IPS DF 6.9 (cell line): ENCODE measurements at regions not wholly inside any gene's neighbourhood (a gene's known extent, or its start where the extent isn't known, plus 50 kb on each side); places are given as distances from the start of the nearest gene placed in this dataset.

ENCODE experiments used
- DNase-seq: peaks from one replicate; pipeline ENCODE4 v3.0.0-alpha.2; 2013; ENCODE audit warnings: low read depth, low spot score
- H3K27ac ChIP-seq: one replicate; pipeline ENCODE4 v1.5.1; 2013; ENCODE audit warnings: low read length, control low read depth
- H3K27me3 ChIP-seq: 2 replicates; pipeline ENCODE4 v1.6.1; 2013; ENCODE audit warnings: mild to moderate bottlenecking, low read length; ENCODE audit not compliant: control insufficient read depth, insufficient read depth
- H3K36me3 ChIP-seq: 2 replicates; pipeline ENCODE4 v1.6.1; 2013; ENCODE audit warnings: low read length; ENCODE audit not compliant: control insufficient read depth, insufficient read depth
- H3K4me1 ChIP-seq: 2 replicates; pipeline ENCODE4 v1.6.1; 2013; ENCODE audit warnings: low read length; ENCODE audit not compliant: control insufficient read depth, insufficient read depth
- H3K4me3 ChIP-seq: 2 replicates; pipeline ENCODE4 v1.5.1; 2013; ENCODE audit warnings: mild to moderate bottlenecking, low read length
- H3K9me3 ChIP-seq: 2 replicates; pipeline ENCODE4 v1.6.1; 2013; ENCODE audit warnings: low read length, inconsistent platforms; ENCODE audit not compliant: control insufficient read depth, insufficient read depth
- WGBS: extraction: QIAGEN DNeasy Blood & Tissue Kit; methylation state at CpG from one replicate; pipeline ENCODE4 v1.1.7; 2013; ENCODE audit warnings: mixed read lengths, missing lambda C conversion rate; ENCODE audit not compliant: insufficient read length, insufficient coverage; 5-methylcytosine and 5-hydroxymethylcytosine counted together

DNA sequence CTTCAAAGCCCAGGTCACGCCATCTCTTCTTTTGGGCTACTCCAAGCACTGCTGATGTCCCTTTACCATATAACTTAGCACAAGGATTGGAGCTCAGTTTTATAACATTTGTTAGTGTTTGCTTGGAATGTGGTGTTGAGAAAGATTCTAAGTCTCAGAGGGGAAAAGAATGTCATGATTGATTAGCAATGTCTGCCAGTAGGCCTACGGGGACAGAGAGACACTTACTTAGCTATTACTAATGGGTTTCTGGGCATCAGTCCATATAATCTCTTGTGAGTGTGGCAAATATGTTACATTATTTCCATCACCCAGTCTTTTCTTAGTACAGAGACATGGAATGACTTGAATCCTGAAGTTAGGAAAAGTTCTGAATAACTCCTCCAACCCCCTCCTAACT lies 75.4 kb upstream of the FSHB start:
- H3K4me1 ChIP-seq = no peaks in the 10 kb centered on the region
- H3K4me3 ChIP-seq = no peak overlapping the region
- no peaks in the 10 kb centered on the region for H3K27me3 ChIP-seq
- no peak overlapping the region for H3K27ac ChIP-seq
- no peak for DNase-seq
- no peaks in the 10 kb centered on the region for H3K36me3 ChIP-seq
- no CpG with 5 or more reads among the region's 2 CpGs for WGBS
- no peaks in the 10 kb centered on the region for H3K9me3 ChIP-seq

DNA sequence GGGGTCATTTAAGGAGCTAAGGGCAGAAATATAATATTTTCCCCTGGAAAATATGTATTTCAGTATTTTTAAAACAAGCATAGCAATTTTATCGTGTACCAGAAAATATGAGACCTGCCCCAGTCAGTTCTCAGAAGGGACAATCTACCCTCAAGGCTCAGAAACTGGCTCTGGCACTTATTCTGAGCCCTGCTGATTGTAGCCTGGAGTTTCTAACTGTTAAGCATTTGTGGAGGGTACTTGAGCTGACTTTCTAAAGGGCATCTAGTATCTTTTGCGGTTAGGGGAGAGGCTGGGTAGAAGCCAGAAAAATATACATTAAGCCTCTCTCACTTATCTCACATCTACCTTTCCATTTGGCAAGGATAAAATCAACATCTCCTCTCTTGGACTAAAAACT lies 71.3 kb upstream of the FSHB start:
- DNase-seq = no peak
- H3K27ac ChIP-seq = no peak overlapping the region
- WGBS = no CpG with 5 or more reads among the region's 2 CpGs
- H3K36me3 ChIP-seq = no peaks in the 10 kb centered on the region
- H3K4me3 ChIP-seq = no peak overlapping the region
- no peaks in the 10 kb centered on the region for H3K27me3 ChIP-seq
- H3K9me3 ChIP-seq = no peaks in the 10 kb centered on the region
- no peaks in the 10 kb centered on the region for H3K4me1 ChIP-seq

GRCh38 chr11:30165652-30166051 lies 65.2 kb upstream of the FSHB start:
- Histone ChIP-seq H3K4me1 (no peaks in the 10 kb centered on the region), H3K9me3 (no peaks in the 10 kb centered on the region), H3K27ac (no peak overlapping the region), H3K4me3 (no peak overlapping the region), H3K36me3 (no peaks in the 10 kb centered on the region), H3K27me3 (no peaks in the 10 kb centered on the region)
- no CpG with 5 or more reads among the region's 3 CpGs for WGBS
- no peak for DNase-seq

- WGBS = no CpG with 5 or more reads among the region's 2 CpGs
These were observed 59.2 kb upstream of the FSHB start for GRCh38 chr11:30171661-30172060.

GRCh38 chr11:30172158-30172557 lies 58.7 kb upstream of the FSHB start:
- Histone ChIP-seq H3K27ac (no peak overlapping the region), H3K4me3 (no peak overlapping the region), H3K9me3 (no peaks in the 10 kb centered on the region), H3K27me3 (no peaks in the 10 kb centered on the region), H3K36me3 (no peaks in the 10 kb centered on the region), H3K4me1 (no peaks in the 10 kb centered on the region)
- no CpG with 5 or more reads among the region's 2 CpGs for WGBS
- DNase-seq = no peak

More at GRCh38 chr11:30171661-30172060, 59.2 kb upstream of the FSHB start:
- Histone ChIP-seq H3K9me3 (no peaks in the 10 kb centered on the region), H3K4me1 (no peaks in the 10 kb centered on the region), H3K27ac (no peak overlapping the region), H3K4me3 (no peak overlapping the region), H3K27me3 (no peaks in the 10 kb centered on the region), H3K36me3 (no peaks in the 10 kb centered on the region)
- DNase-seq = no peak

DNA sequence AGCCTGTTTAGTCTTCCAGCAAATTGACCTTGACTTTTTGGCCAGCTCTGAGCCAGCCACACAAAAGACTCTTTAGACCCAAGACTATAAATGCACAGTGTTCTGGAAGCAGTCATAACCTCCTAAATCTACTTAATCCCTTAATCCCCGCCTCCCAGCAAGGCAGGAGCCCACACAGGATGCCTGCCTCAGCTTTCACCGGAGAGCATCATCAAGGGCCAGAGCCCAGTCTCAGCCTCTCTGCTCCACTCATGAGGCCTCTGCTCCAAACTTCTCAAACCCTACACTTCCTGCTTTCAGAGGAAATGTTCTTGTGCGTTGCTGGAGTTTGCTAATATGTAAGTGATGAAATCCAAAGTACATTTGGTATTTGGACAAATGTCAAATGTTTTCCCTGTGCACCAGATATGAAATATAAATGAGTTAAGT lies 57.9 kb upstream of the FSHB start:
- H3K27me3 ChIP-seq = no peaks in the 10 kb centered on the region
- H3K36me3 ChIP-seq = no peaks in the 10 kb centered on the region
- no peak overlapping the region for H3K27ac ChIP-seq
- H3K4me1 ChIP-seq = no peaks in the 10 kb centered on the region
- no peak overlapping the region for H3K4me3 ChIP-seq
- no peak for DNase-seq
- WGBS = no CpG with 5 or more reads among the region's 3 CpGs
- peaks cover 2% of the 10 kb centered on the region for H3K9me3 ChIP-seq

GRCh38 chr11:30174265-30175020 lies 56.4 kb upstream of the FSHB start:
- no peak for DNase-seq
- Histone ChIP-seq H3K27me3 (no peaks in the 10 kb centered on the region), H3K36me3 (no peaks in the 10 kb centered on the region), H3K9me3 (peaks cover 2% of the 10 kb centered on the region), H3K4me1 (no peaks in the 10 kb centered on the region), H3K4me3 (no peak overlapping the region), H3K27ac (no peak overlapping the region)
- no CpG with 5 or more reads among the region's 2 CpGs for WGBS
